Activated CD4-positive, CD25-positive, alpha-beta regulatory T cell (primary cell): ENCODE measurements at regions not wholly inside any gene's neighbourhood (a gene's known extent, or its start where the extent isn't known, plus 50 kb on each side); places are given as distances from the start of the nearest gene placed in this dataset.

Experiments
- DNase-seq, 4 experiments: peaks; one replicate each; lab custom pipeline; 2025; lab: John Stamatoyannopoulos, UW

- no peak for DNase-seq
Measured at GRCh38 chr19:31940396-31940795, 405.0 kb upstream of the ZNF507 start.

DNA sequence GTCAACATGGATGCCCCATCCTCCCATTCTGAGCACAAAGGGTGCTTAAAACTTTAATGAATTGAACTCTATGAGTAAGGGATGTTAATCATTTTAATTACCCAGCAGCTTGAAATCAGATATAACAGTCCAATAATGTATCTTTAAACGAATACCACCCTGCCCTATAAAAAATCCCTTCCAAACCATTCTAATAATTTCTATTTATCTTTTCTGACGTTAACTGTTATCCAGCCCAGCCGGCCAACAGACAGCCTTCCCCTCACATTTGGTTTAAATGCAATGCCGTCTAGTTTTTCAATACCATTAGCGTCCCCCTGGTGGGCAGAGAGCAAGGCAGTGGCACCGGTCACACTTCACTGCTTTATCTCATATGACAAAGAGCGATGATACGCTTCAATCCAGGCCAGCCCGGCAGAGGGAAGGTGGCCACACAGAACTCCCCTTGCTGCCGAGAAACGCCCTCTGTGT lies 402.2 kb upstream of the ZNF507 start:
- DNase-seq, result no peak

DNA sequence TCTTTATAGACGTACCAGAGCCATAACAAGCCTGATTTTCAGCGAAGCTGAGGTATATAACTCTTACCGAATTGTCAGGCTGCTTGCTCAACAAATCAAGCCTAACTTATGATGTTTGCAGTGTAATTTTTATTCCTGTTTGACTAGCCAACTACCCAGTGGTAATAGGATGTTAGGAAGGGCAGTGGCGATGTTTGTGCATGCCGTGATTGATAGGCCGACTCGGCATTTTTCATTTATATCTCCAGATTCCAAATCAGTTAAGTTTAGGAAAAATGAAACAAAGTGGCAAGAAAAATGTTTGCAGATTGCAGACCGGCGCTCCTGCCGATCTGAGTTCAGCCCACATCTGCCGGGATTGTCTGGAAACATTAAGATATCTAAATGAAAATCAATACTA lies 401.6 kb upstream of the ZNF507 start:
- no peak for DNase-seq

- no peak for DNase-seq
Measured at GRCh38 chr19:31944326-31944725, 401.1 kb upstream of the ZNF507 start.

GRCh38 chr19:31946491-31946890 lies 398.9 kb upstream of the ZNF507 start:
- no peak for DNase-seq

DNA sequence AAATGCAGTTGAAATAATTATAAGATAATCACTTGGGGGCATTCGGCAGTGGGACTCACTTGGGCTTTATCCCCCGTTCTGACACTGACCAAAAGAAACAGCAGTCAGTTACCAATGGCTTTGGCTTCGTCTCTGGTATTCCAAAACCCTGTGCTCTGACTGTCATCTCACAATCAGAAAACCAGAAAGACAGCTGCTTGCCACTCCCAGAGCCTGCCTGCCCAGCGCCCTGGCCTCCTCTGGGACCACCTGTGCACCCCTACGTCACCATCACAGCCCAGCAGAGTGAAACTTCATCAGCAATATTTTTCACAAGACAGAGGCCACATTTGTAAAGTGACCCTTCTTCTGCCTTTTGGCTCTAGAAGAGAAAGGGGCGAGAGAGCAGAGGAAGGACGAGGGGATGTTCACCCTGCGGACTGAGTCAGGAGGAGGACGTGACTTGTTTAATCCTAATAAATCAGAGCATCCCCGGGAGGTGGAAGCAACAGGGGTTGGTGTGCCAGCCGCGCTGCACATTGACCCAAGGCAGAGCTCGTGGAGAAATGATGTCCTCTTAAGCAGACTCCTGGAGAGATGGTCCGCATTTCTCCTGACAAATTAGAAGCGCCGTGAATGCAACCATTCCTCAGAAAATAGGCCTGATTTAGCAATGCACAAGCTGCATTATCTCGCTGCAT lies 397.8 kb upstream of the ZNF507 start:
- DNase-seq, result no peak

DNA sequence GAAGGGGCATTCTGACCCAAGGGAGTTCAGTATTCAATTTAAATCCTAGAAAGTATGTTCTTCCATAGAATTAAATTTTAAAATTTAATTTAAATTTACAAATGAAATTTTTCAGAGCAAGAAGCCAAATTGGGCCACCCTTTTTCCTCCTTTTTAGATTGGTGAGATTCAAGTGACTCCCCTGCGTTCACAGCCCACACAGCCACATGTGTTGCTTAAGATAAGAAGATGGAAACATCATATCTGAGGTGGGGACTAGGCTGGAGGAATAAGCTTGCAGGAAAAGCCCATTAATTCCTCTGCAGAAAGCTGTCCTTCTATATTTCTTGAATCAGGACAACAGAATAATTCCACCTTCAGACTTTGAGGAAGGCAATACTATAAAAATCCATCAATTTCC lies 392.7 kb upstream of the ZNF507 start:
- DNase-seq, result no peak

GRCh38 chr19:31955061-31955460 lies 390.3 kb upstream of the ZNF507 start:
- DNase-seq, result no peak

DNA sequence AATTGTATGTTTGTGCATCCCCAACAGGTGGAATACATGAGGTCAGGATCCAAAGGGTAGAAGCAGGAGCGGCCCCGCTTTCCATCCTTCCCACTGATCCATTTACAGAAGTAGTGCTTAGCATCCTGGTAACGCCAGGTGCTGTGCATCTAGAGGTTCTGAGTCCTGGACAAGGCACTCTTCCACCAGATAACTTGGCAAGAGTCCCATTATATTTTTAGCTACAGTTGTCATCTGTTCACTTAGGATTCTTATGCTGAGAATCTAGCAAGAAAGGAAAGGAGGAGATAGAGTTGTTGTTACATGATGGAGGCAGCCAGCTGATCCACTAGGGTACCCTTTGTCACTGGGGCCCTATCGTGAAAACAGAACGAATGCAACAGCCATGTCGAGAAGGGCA lies 389.5 kb upstream of the ZNF507 start:
- DNase-seq, result no peak

DNA sequence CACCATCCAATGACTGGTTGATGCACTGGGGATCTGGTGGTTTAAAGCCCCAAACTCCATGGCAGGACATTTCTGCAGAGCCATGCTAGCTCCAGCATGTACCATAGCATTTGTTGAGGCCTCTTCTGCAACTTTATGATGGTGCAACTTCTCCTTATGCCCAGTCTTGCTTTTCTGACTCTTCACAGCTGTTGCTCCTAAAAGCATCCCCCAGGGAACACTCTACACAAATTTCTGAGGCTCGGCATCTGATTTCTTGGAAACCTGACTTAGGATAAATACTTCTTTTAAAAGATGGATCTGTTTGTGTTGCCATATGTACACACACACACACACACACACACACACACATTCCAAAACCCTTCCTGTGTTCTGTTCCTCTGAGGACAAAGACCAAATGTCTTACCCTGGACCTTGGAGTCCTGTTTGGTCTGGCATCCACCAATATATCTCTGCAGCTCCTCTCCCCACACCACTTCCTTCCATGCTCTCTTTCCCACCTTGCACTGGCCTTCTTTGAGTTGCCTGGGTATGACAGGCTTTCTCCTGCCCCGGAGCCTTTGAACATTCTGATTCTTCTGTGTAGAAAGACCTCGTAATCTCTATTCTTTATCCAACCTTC lies 388.5 kb upstream of the ZNF507 start:
- DNase-seq, result no peak

- no peak for DNase-seq
Measured at GRCh38 chr19:31957711-31958110, 387.7 kb upstream of the ZNF507 start.

- no peak for DNase-seq
Measured at GRCh38 chr19:31959527-31960018, 385.8 kb upstream of the ZNF507 start.

DNA sequence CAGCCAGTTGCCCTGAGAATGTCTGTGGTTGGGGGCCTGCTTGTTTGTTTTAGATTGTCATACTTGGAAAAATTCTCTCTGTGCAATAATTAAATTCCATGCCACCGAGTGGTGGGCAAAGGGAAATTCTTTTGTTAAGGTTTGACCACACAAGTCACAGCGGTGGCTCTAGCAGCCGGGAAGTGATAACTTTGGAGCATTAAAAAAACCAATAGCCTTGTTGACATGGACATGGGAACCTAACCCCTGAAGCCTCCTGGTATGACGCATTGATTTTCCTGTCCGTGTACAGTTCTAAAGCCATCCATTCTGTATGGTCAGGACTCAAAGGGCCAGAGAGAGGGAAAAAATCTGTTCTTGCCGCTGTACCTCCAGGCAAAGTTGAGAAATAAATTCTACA lies 384.9 kb upstream of the ZNF507 start:
- no peak for DNase-seq

- DNase-seq, result no peak
Measured at GRCh38 chr19:31961191-31961590, 384.2 kb upstream of the ZNF507 start.

GRCh38 chr19:31961667-31962066 lies 383.7 kb upstream of the ZNF507 start:
- no peak for DNase-seq

GRCh38 chr19:31962561-31962996 lies 382.8 kb upstream of the ZNF507 start:
- DNase-seq, result no peak

GRCh38 chr19:31963746-31964145 lies 381.7 kb upstream of the ZNF507 start:
- DNase-seq, result no peak

- no peak for DNase-seq
Measured at GRCh38 chr19:31969016-31969415, 376.4 kb upstream of the ZNF507 start.

DNA sequence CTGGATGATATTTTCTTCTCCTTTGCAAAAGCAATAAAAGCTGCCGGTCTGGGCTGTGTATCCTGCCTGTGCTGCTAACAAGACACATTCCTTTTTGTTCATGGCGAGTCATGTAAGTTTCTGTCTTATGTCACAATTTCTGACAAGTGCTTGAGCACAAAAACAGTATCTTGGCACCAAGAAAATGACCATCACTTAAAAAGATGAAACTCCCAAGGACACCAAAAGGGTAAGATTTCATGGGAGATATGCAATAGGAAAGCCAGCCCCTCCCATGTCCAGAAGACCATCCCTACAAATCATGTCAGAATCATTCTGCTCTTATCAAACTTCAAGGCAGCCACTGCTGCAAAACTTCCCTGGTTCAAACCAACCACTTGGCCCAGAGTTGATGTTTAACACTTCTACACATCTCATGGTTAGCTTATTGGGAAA lies 375.4 kb upstream of the ZNF507 start:
- DNase-seq, result no peak

GRCh38 chr19:31974290-31974689 lies 371.1 kb upstream of the ZNF507 start:
- DNase-seq, result no peak

DNA sequence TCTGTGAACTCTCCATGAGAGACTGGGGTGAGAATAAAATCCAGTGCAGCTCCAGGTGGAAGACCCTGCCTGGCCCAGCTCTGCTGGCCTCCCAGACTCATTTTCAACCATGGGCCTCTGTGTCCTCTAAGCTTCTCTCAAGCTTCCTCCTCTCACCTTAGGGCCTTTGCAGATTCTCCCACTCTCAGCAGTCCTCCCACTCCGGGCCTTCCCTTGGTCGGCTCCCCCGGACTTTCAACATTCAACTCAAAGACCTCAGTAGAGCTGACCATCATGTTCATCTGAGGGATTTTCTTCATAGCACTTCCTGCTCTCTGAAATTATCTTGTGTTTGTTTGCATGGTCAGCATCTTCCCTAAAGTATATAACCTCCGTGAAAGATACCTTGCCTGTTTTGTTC lies 370.5 kb upstream of the ZNF507 start:
- DNase-seq, result no peak

GRCh38 chr19:31975461-31975860 lies 369.9 kb upstream of the ZNF507 start:
- no peak for DNase-seq

DNA sequence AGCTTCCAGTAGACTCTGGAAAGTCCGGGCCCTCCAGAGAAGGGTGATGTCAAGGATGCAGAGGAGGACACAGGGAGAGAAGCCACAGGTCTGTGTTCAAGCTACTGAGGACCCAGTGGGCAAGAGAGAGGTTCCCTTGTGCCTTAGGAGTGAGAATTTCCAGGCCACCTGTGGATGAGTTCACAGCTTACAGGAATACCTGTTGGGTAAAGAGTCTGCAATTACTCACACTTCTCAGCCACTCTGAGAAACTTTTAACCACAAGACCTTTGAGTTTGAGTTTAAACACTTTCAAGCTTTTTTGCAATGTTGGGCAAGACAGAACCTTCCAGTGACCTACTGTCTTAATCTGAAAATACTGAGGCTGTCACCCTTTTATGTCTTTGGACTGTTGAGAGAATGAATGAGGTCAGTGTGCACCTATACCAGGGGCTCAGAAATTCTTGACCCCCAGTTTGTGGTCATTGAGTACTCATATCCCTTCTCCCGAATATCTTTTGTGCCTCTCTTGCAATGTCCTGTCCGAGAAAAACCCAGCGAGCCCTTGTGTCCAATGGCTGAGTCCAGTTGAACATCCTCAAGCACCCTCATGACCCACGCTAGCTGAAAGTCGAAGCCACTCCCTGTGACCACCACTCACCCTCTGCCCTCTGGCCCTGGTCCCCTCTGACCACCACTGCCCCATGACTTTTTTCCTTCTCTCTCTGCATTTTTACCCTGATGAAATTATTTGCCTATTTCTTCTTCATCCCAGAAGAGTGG lies 368.5 kb upstream of the ZNF507 start:
- no peak for DNase-seq
